SK-N-MC (cell line): ENCODE measurements at regions not wholly inside any gene's neighbourhood (a gene's known extent, or its start where the extent isn't known, plus 50 kb on each side); places are given as distances from the start of the nearest gene placed in this dataset.

ENCODE experiments used
- DNase-seq: peaks from one replicate; pipeline ENCODE4 v3.0.0-alpha.2; 2011; ENCODE audit warnings: low read depth, low spot score
- H3K27ac ChIP-seq: fragments of 200-600 bp; sonication (generic); 2 replicates; pipeline ENCODE4 v1.5.1; 2016; ENCODE audit warnings: mixed run types
- H3K36me3 ChIP-seq: fragments of 200-600 bp; sonication (generic); 2 replicates; pipeline ENCODE4 v1.6.1; 2017; ENCODE audit warnings: antibody characterized with exemption, low read length, mixed read lengths; ENCODE audit not compliant: insufficient read depth
- H3K4me3 ChIP-seq: fragments of 200-600 bp; sonication (generic); 2 replicates; pipeline ENCODE4 v1.5.1; 2016
- H3K9ac ChIP-seq: fragments of 200-600 bp; sonication (generic); 2 replicates; pipeline ENCODE4 v1.8.0; 2017; ENCODE audit warnings: mixed run types, mixed read lengths; ENCODE audit not compliant: insufficient read length
- H3K9me3 ChIP-seq: fragments of 200-600 bp; sonication (generic); 2 replicates; pipeline ENCODE4 v1.6.1; 2017; ENCODE audit warnings: low read depth, mild to moderate bottlenecking, antibody characterized with exemption, low read length, moderate library complexity, mixed read lengths
- EZH2 ChIP-seq: fragments of 200-600 bp; sonication (generic); IDR thresholded peaks from one replicate; pipeline ENCODE4 v1.6.1; 2017; ENCODE audit warnings: antibody characterized with exemption
- FOXP2 ChIP-seq: optimal IDR thresholded peaks from 2 replicates; pipeline ENCODE3; 2011; ENCODE audit warnings: mild to moderate bottlenecking, moderate library complexity; ENCODE audit not compliant: insufficient read depth; ENCODE audit errors: extremely low read length, control extremely low read depth
- POLR2AphosphoS5 ChIP-seq: IDR thresholded peaks from 2 replicates; pipeline ENCODE4 v1.6.1; 2012; ENCODE audit warnings: mild to moderate bottlenecking, low read depth, low read length, borderline replicate concordance

GRCh38 chr7:1341361-1342089 lies 108.9 kb downstream of the UNCX start:
- Histone ChIP-seq H3K9me3 (0 out of 2 replicates have a peak, but pooled peaks cover 5% of the 10 kb centered on the region), H3K36me3 (no peaks in the 10 kb centered on the region), H3K27ac (no peak overlapping the region), H3K9ac (no peak overlapping the region), H3K4me3 (no peak overlapping the region)
- no peak for TF ChIP-seq POLR2AphosphoS5
- no peak for TF ChIP-seq FOXP2
- TF ChIP-seq EZH2, result no peak
- no peak for DNase-seq

GRCh38 chr7:1342090-1342640 lies 109.5 kb downstream of the UNCX start:
- DNase-seq, result no peak
- H3K4me3 ChIP-seq, result no peak overlapping the region
- no peak overlapping the region for H3K9ac ChIP-seq
- TF ChIP-seq FOXP2 (no peak), POLR2AphosphoS5 (no peak), EZH2 (no peak)
- H3K9me3 ChIP-seq, result no peaks in the 10 kb centered on the region
- H3K36me3 ChIP-seq, result no peaks in the 10 kb centered on the region
- no peak overlapping the region for H3K27ac ChIP-seq

GRCh38 chr7:1343551-1343950 lies 110.9 kb downstream of the UNCX start:
- Histone ChIP-seq H3K27ac (no peak overlapping the region), H3K4me3 (no peak overlapping the region), H3K9ac (no peak overlapping the region), H3K36me3 (no peaks in the 10 kb centered on the region), H3K9me3 (no peaks in the 10 kb centered on the region)
- no peak for DNase-seq
- TF ChIP-seq FOXP2 (no peak), EZH2 (no peak), POLR2AphosphoS5 (no peak)

GRCh38 chr7:1344421-1344820 lies 111.7 kb downstream of the UNCX start:
- H3K27ac ChIP-seq, result no peak overlapping the region
- TF ChIP-seq FOXP2 (no peak), EZH2 (no peak), POLR2AphosphoS5 (no peak)
- H3K9ac ChIP-seq, result no peak overlapping the region
- H3K36me3 ChIP-seq, result no peaks in the 10 kb centered on the region
- no peak for DNase-seq
- H3K4me3 ChIP-seq, result no peak overlapping the region
- H3K9me3 ChIP-seq, result no peaks in the 10 kb centered on the region

- DNase-seq, result no peak
- no peak overlapping the region for H3K9ac ChIP-seq
Measured at GRCh38 chr7:1344981-1345701, 112.5 kb downstream of the UNCX start.

GRCh38 chr7:1345796-1346755 lies 113.2 kb downstream of the MICALL2 start:
- TF ChIP-seq EZH2 (no peak), POLR2AphosphoS5 (no peak), FOXP2 (no peak)
- no peaks in the 10 kb centered on the region for H3K9me3 ChIP-seq
- no peak overlapping the region for H3K4me3 ChIP-seq
- no peaks in the 10 kb centered on the region for H3K36me3 ChIP-seq
- no peak for DNase-seq
- H3K9ac ChIP-seq, result no peak overlapping the region
- no peak overlapping the region for H3K27ac ChIP-seq

More at GRCh38 chr7:1344981-1345701, 112.5 kb downstream of the UNCX start:
- Histone ChIP-seq H3K9me3 (no peaks in the 10 kb centered on the region), H3K4me3 (no peak overlapping the region), H3K27ac (no peak overlapping the region), H3K36me3 (no peaks in the 10 kb centered on the region)
- no peak for TF ChIP-seq FOXP2
- TF ChIP-seq POLR2AphosphoS5, result no peak

GRCh38 chr7:1346851-1347250 lies 112.4 kb downstream of the MICALL2 start:
- no peak for DNase-seq

More at GRCh38 chr7:1346851-1347250, 112.4 kb downstream of the MICALL2 start:
- H3K27ac ChIP-seq, result no peak overlapping the region
- H3K9ac ChIP-seq, result no peak overlapping the region
- no peak overlapping the region for H3K4me3 ChIP-seq
- no peaks in the 10 kb centered on the region for H3K9me3 ChIP-seq
- no peaks in the 10 kb centered on the region for H3K36me3 ChIP-seq
- TF ChIP-seq POLR2AphosphoS5 (no peak), EZH2 (no peak), FOXP2 (no peak)
